HG03066 (cell line): ENCODE measurements at regions not wholly inside any gene's neighbourhood (a gene's known extent, or its start where the extent isn't known, plus 50 kb on each side); places are given as distances from the start of the nearest gene placed in this dataset.

Experiments used
- ATAC-seq: cut with Tn5 transposase; IDR thresholded peaks from one replicate; pipeline ENCODE4 v1.9.1; 2021; ENCODE audit warnings: low read depth; ENCODE audit not compliant: unreplicated experiment

GRCh38 chr13:109900320-109900719 is 113.9 kb upstream of the IRS2 start:
- no peak for ATAC-seq

- ATAC-seq: no peak
Observed at GRCh38 chr13:109899748-109900147, 113.4 kb upstream of the IRS2 start.

- ATAC-seq: no peak
Observed at GRCh38 chr13:109899316-109899715, 112.9 kb upstream of the IRS2 start.

- ATAC-seq: no peak
Observed at GRCh38 chr13:109897988-109898624, 111.7 kb upstream of the IRS2 start.

GRCh38 chr13:109892101-109892500 is 105.7 kb upstream of the IRS2 start:
- no peak for ATAC-seq

GRCh38 chr13:109885235-109885634 is 98.9 kb upstream of the IRS2 start:
- no peak for ATAC-seq

- no peak for ATAC-seq
Observed at GRCh38 chr13:109884462-109884861, 98.1 kb upstream of the IRS2 start.

GRCh38 chr13:109883181-109884180 is 97.1 kb upstream of the IRS2 start:
- no peak for ATAC-seq

GRCh38 chr13:109881961-109882558 is 95.7 kb upstream of the IRS2 start:
- no peak for ATAC-seq

GRCh38 chr13:109881347-109881725 is 95.0 kb upstream of the IRS2 start:
- no peak for ATAC-seq

- ATAC-seq: no peak
Observed at GRCh38 chr13:109880371-109881346, 94.3 kb upstream of the IRS2 start.

GRCh38 chr13:109879338-109879737 is 93.0 kb upstream of the IRS2 start:
- no peak for ATAC-seq

- ATAC-seq: no peak
Observed at GRCh38 chr13:109877809-109878208, 91.4 kb upstream of the IRS2 start.

GRCh38 chr13:109875746-109876145 is 89.4 kb upstream of the IRS2 start:
- ATAC-seq: no peak

- no peak for ATAC-seq
Observed at GRCh38 chr13:109874484-109875454, 88.4 kb upstream of the IRS2 start.

- ATAC-seq: no peak
Observed at GRCh38 chr13:109873351-109874123, 87.2 kb upstream of the IRS2 start.

GRCh38 chr13:109872864-109873263 is 86.5 kb upstream of the IRS2 start:
- no peak for ATAC-seq

- no peak for ATAC-seq
Observed at GRCh38 chr13:109870696-109871370, 84.5 kb upstream of the IRS2 start.
